Spinal cord (tissue), 9 donors: ENCODE measurements at regions not wholly inside any gene's neighbourhood (a gene's known extent, or its start where the extent isn't known, plus 50 kb on each side); places are given as distances from the start of the nearest gene placed in this dataset.

ENCODE experiments used
- DNase-seq, 6 donors: peaks; one replicate each; pipeline versions ENCODE4 v3.0.0 to v3.0.0-alpha.2; 2013 to 2015; ENCODE audit warnings: low spot score in 6 of 6, low read depth in 4 of 6
- H3K27ac ChIP-seq: one replicate; pipeline ENCODE4 v1.5.1; 2013; ENCODE audit warnings: low read depth, low read length, control low read depth
- H3K27me3 ChIP-seq: one replicate; pipeline ENCODE4 v1.6.1; 2013; ENCODE audit warnings: low read length; ENCODE audit not compliant: control insufficient read depth, insufficient read depth
- H3K36me3 ChIP-seq: one replicate; pipeline ENCODE4 v1.6.1; 2013; ENCODE audit warnings: low read length; ENCODE audit not compliant: control insufficient read depth, insufficient read depth
- H3K4me1 ChIP-seq: one replicate; pipeline ENCODE4 v1.6.1; 2013; ENCODE audit warnings: low read length; ENCODE audit not compliant: control insufficient read depth, insufficient read depth
- H3K4me3 ChIP-seq: one replicate; pipeline ENCODE4 v1.5.1; 2013; ENCODE audit warnings: low read depth, low read length, control low read depth
- H3K9me3 ChIP-seq: one replicate; pipeline ENCODE4 v1.6.1; 2013; ENCODE audit warnings: low read length; ENCODE audit not compliant: control insufficient read depth, insufficient read depth
- WGBS: methylation state at CpG from one replicate; pipeline ENCODE4 v1.1.5; 2013; ENCODE audit warnings: missing lambda C conversion rate; ENCODE audit not compliant: insufficient coverage; 5-methylcytosine and 5-hydroxymethylcytosine counted together
- donor health status: healthy.

- DNase-seq = no peak
- Histone ChIP-seq H3K9me3 (no peaks in the 10 kb centered on the region), H3K4me1 (no peaks in the 10 kb centered on the region), H3K27me3 (no peaks in the 10 kb centered on the region), H3K27ac (no peak overlapping the region), H3K4me3 (no peak overlapping the region), H3K36me3 (no peaks in the 10 kb centered on the region)
- no CpG with 5 or more reads among the region's 2 CpGs for WGBS
Measured at GRCh38 chr7:94205529-94205928, 189.2 kb upstream of the COL1A2 start.

GRCh38 chr7:94206295-94206694 is 188.4 kb upstream of the COL1A2 start:
- no peak for DNase-seq
- Histone ChIP-seq H3K36me3 (no peaks in the 10 kb centered on the region), H3K9me3 (no peaks in the 10 kb centered on the region), H3K27ac (no peak overlapping the region), H3K4me1 (no peaks in the 10 kb centered on the region), H3K27me3 (no peaks in the 10 kb centered on the region), H3K4me3 (no peak overlapping the region)
- WGBS = no CpG with 5 or more reads among the region's 2 CpGs

GRCh38 chr7:94212160-94212559 is 182.5 kb upstream of the COL1A2 start:
- H3K27ac ChIP-seq = no peak overlapping the region
- no peaks in the 10 kb centered on the region for H3K4me1 ChIP-seq
- no peaks in the 10 kb centered on the region for H3K36me3 ChIP-seq
- no peaks in the 10 kb centered on the region for H3K27me3 ChIP-seq
- no peak for DNase-seq
- no CpG with 5 or more reads among the region's 1 CpG for WGBS
- no peak overlapping the region for H3K4me3 ChIP-seq
- no peaks in the 10 kb centered on the region for H3K9me3 ChIP-seq

- Histone ChIP-seq H3K27ac (no peak overlapping the region), H3K9me3 (no peaks in the 10 kb centered on the region), H3K4me3 (no peak overlapping the region), H3K36me3 (no peaks in the 10 kb centered on the region), H3K27me3 (no peaks in the 10 kb centered on the region), H3K4me1 (no peaks in the 10 kb centered on the region)
- 60% methylated on average over 1 of the region's 3 CpGs for WGBS
- DNase-seq = no peak
Measured at GRCh38 chr7:94216944-94217461, 177.7 kb upstream of the COL1A2 start.

GRCh38 chr7:94217766-94218165 is 176.9 kb upstream of the COL1A2 start:
- Histone ChIP-seq H3K27me3 (no peaks in the 10 kb centered on the region), H3K4me3 (no peak overlapping the region), H3K9me3 (no peaks in the 10 kb centered on the region), H3K4me1 (no peaks in the 10 kb centered on the region), H3K36me3 (no peaks in the 10 kb centered on the region), H3K27ac (no peak overlapping the region)
- no CpG with 5 or more reads among the region's 2 CpGs for WGBS
- no peak for DNase-seq

- no peaks in the 10 kb centered on the region for H3K4me1 ChIP-seq
- no peaks in the 10 kb centered on the region for H3K27me3 ChIP-seq
- H3K27ac ChIP-seq = no peak overlapping the region
- H3K4me3 ChIP-seq = no peak overlapping the region
- no peak for DNase-seq
- no peaks in the 10 kb centered on the region for H3K9me3 ChIP-seq
- no CpG with 5 or more reads among the region's 2 CpGs for WGBS
- no peaks in the 10 kb centered on the region for H3K36me3 ChIP-seq
Measured at GRCh38 chr7:94222516-94222915, 172.2 kb upstream of the COL1A2 start.

- Histone ChIP-seq H3K36me3 (no peaks in the 10 kb centered on the region), H3K27me3 (no peaks in the 10 kb centered on the region), H3K4me1 (no peaks in the 10 kb centered on the region), H3K9me3 (no peaks in the 10 kb centered on the region), H3K4me3 (no peak overlapping the region), H3K27ac (no peak overlapping the region)
- 8% methylated on average over 2 of the region's 6 CpGs for WGBS
- peak; percentile 6 to 87 (median 34) for DNase-seq
Measured at GRCh38 chr7:94223375-94224084, 171.2 kb upstream of the COL1A2 start.

GRCh38 chr7:94228223-94228622 is 166.5 kb upstream of the COL1A2 start:
- H3K9me3 ChIP-seq = no peaks in the 10 kb centered on the region
- no peak overlapping the region for H3K27ac ChIP-seq
- no peak overlapping the region for H3K4me3 ChIP-seq
- no peaks in the 10 kb centered on the region for H3K4me1 ChIP-seq
- DNase-seq = peak in 1 of 6 donors; percentile 9
- no peaks in the 10 kb centered on the region for H3K36me3 ChIP-seq
- no peaks in the 10 kb centered on the region for H3K27me3 ChIP-seq

- no peaks in the 10 kb centered on the region for H3K36me3 ChIP-seq
- H3K27ac ChIP-seq = no peak overlapping the region
- DNase-seq = no peak
- H3K4me1 ChIP-seq = no peaks in the 10 kb centered on the region
- no peaks in the 10 kb centered on the region for H3K27me3 ChIP-seq
- no peak overlapping the region for H3K4me3 ChIP-seq
- H3K9me3 ChIP-seq = no peaks in the 10 kb centered on the region
Measured at GRCh38 chr7:94228678-94229077, 166.0 kb upstream of the COL1A2 start.

- Histone ChIP-seq H3K27ac (no peak overlapping the region), H3K4me3 (no peak overlapping the region), H3K4me1 (no peaks in the 10 kb centered on the region), H3K27me3 (no peaks in the 10 kb centered on the region), H3K9me3 (no peaks in the 10 kb centered on the region), H3K36me3 (no peaks in the 10 kb centered on the region)
- WGBS = no CpG with 5 or more reads among the region's 2 CpGs
- no peak for DNase-seq
Measured at GRCh38 chr7:94231305-94231704, 163.4 kb upstream of the COL1A2 start.
